Ovary (tissue), 3 donors: ENCODE measurements at regions not wholly inside any gene's neighbourhood (a gene's known extent, or its start where the extent isn't known, plus 50 kb on each side); places are given as distances from the start of the nearest gene placed in this dataset.

ENCODE experiments used
- CTCF ChIP-seq, 3 donors: fragments of 450-650 bp in 2 of 3; fragments of 200-600 bp in 1 of 3; IDR thresholded peaks; one replicate each; pipeline versions ENCODE4 v1.5.1 to v1.8.0; 2016 to 2022; ENCODE audit warnings: antibody characterized with exemption in 3 of 3, mild to moderate bottlenecking in 1 of 3
- EP300 ChIP-seq: sonication (generic); formaldehyde crosslinking; IDR thresholded peaks from one replicate; pipeline ENCODE4 v1.6.1; 2017; ENCODE audit warnings: antibody characterized with exemption
- donor health status: DM: no; HTN: no; CAD: no.

GRCh38 chr11:13896175-13896980 is 66.1 kb upstream of the SPON1 start:
- TF ChIP-seq CTCF (IDR thresholded peaks at IDR 0.05) (no peak), EP300 (no peak)
